Lower leg skin (tissue), 3 donors: ENCODE measurements at regions not wholly inside any gene's neighbourhood (a gene's known extent, or its start where the extent isn't known, plus 50 kb on each side); places are given as distances from the start of the nearest gene placed in this dataset.

Source experiments
- CTCF ChIP-seq, 3 donors: fragments of 450-650 bp; IDR thresholded peaks; one replicate each; pipeline ENCODE4 v1.5.1; 2016; ENCODE audit warnings: antibody characterized with exemption in 3 of 3, mild to moderate bottlenecking in 3 of 3, moderate library complexity in 2 of 3
- POLR2A ChIP-seq, 2 donors: fragments of 450-650 bp; IDR thresholded peaks; one replicate each; pipeline ENCODE4 v1.6.1; 2016 to 2017; ENCODE audit warnings: antibody characterized with exemption in 2 of 2, mild to moderate bottlenecking in 1 of 2, moderate library complexity in 1 of 2

GRCh38 chr11:45396394-45396793, 110.3 kb upstream of the SYT13 start:
- no peak for TF ChIP-seq CTCF (IDR thresholded peaks at IDR 0.05)
- no peak for TF ChIP-seq POLR2A (IDR thresholded peaks at IDR 0.05)
